Activated CD8-positive, alpha-beta T cell treated with anti-CD3 and anti-CD28 coated beads, Interleukin-2, amount 10 ng/mL, durations not matched to agents 7 days and 5 days (primary cell): ENCODE measurements at regions not wholly inside any gene's neighbourhood (a gene's known extent, or its start where the extent isn't known, plus 50 kb on each side); places are given as distances from the start of the nearest gene placed in this dataset.
"Not testable (repeated sequence)": the region's sequence is repeated elsewhere in the genome, so short reads cannot be mapped to it uniquely, and the experiment has no call there.

ENCODE experiments used
- ATAC-seq: fragments of 150-1000 bp; cut with Tn5 transposase; one replicate; pipeline ENCODE4 v1.10.0; 2021; ENCODE audit warnings: moderate library complexity
- CTCF ChIA-PET: fragments of 350-600 bp; sonication (Branson Sonifier 250); formaldehyde crosslinking; loops from one replicate; lab custom pipeline; 2021; ENCODE audit warnings: antibody characterized with exemption; lab: Charles Lee
- POLR2A ChIA-PET: fragments of 350-600 bp; sonication (Branson Sonifier 250); formaldehyde crosslinking; loops from one replicate; lab custom pipeline; 2021; ENCODE audit warnings: antibody characterized with exemption; lab: Charles Lee
- DNase-seq: peaks from one replicate; pipeline ENCODE4 v3.0.0-alpha.2; 2020
- H3K27ac Mint-ChIP-seq: one replicate; pipeline ENCODE4 v1.8.0; 2021; ENCODE audit warnings: mild to moderate bottlenecking, mixed read lengths
- H3K27me3 Mint-ChIP-seq: one replicate; pipeline ENCODE4 v1.8.0; 2021; ENCODE audit warnings: low read depth, mixed read lengths
- H3K36me3 Mint-ChIP-seq: one replicate; pipeline ENCODE4 v1.8.0; 2021; ENCODE audit warnings: low read depth, mixed read lengths
- H3K4me1 Mint-ChIP-seq: one replicate; pipeline ENCODE4 v1.8.0; 2021; ENCODE audit warnings: low read depth, mixed read lengths
- H3K4me3 Mint-ChIP-seq: one replicate; pipeline ENCODE4 v1.8.0; 2021; ENCODE audit warnings: mild to moderate bottlenecking, mixed read lengths
- H3K9me3 Mint-ChIP-seq: one replicate; pipeline ENCODE4 v1.8.0; 2022; ENCODE audit warnings: mixed read lengths; ENCODE audit not compliant: insufficient read depth

DNA sequence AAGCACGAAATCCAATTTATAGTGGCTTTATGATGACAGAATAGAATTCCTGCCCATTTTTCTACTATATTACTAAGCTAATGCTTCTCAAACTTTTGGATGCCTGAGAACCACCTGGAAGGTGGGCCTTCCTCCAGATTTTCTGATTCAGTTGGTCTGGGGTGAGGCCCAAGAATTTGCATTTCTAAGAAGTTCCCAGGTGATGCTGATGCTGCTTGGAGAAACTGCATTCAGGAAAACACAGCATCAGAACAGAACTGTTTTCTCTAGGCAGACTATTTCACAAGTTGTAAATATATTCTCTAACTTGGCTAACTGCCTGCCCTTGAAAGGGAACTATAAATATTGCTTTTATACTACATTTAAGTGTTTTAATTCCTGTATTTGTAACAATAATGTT, 644.9 kb upstream of the DPPA4 start:
- Mint-ChIP-seq H3K27ac (no peak overlapping the region), H3K36me3 (no peaks in the 10 kb centered on the region), H3K9me3 (no peaks in the 10 kb centered on the region), H3K4me1 (no peaks in the 10 kb centered on the region), H3K4me3 (no peak overlapping the region), H3K27me3 (no peaks in the 10 kb centered on the region)
- CTCF ChIA-PET: no interaction called here
- DNase-seq (no peak), ATAC-seq (no peak)
- POLR2A ChIA-PET: no interaction called here

DNA sequence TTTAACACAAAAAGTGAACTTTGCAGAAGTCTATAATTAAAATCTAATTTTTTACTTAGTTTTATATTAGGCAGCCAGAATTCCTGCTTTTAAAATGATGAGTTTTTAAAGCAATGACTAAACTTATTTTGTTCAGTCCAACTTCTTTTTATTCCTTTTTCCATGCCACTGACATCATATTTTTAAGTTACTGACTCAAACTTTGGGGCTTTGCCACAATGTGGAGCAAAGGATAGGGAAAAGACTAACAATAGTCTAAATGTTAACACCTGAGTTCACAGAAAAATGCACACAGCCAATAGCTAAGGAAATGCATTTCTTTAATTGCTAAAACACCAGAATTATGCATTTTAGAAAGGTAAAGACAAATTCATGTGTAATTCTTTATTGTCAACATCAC, 647.6 kb upstream of the DPPA4 start:
- Mint-ChIP-seq H3K9me3 (no peaks in the 10 kb centered on the region), H3K4me3 (no peak overlapping the region), H3K4me1 (no peaks in the 10 kb centered on the region), H3K27me3 (no peaks in the 10 kb centered on the region), H3K27ac (no peak overlapping the region), H3K36me3 (no peaks in the 10 kb centered on the region)
- no peak for DNase-seq
- POLR2A ChIA-PET: no interaction called here
- CTCF ChIA-PET: no interaction called here
- ATAC-seq: no peak

- H3K27ac Mint-ChIP-seq: no peak overlapping the region
- H3K4me1 Mint-ChIP-seq: no peaks in the 10 kb centered on the region
- no peak for ATAC-seq
- POLR2A ChIA-PET: no interaction called here
- no peak for DNase-seq
- CTCF ChIA-PET: no interaction called here
- H3K27me3 Mint-ChIP-seq: no peaks in the 10 kb centered on the region
- no peaks in the 10 kb centered on the region for H3K36me3 Mint-ChIP-seq
- no peak overlapping the region for H3K4me3 Mint-ChIP-seq
- no peaks in the 10 kb centered on the region for H3K9me3 Mint-ChIP-seq
Measured at GRCh38 chr3:109985943-109986555, 648.7 kb upstream of the DPPA4 start.

- no peaks in the 10 kb centered on the region for H3K36me3 Mint-ChIP-seq
- no peaks in the 10 kb centered on the region for H3K27me3 Mint-ChIP-seq
- no peak for ATAC-seq
- H3K9me3 Mint-ChIP-seq: no peaks in the 10 kb centered on the region
- ChIA-PET CTCF (no interaction called here), POLR2A (no interaction called here)
- H3K27ac Mint-ChIP-seq: no peak overlapping the region
- no peak for DNase-seq
- H3K4me1 Mint-ChIP-seq: no peaks in the 10 kb centered on the region
- H3K4me3 Mint-ChIP-seq: no peak overlapping the region
Measured at GRCh38 chr3:109994853-109995252, 657.5 kb upstream of the DPPA4 start.

DNA sequence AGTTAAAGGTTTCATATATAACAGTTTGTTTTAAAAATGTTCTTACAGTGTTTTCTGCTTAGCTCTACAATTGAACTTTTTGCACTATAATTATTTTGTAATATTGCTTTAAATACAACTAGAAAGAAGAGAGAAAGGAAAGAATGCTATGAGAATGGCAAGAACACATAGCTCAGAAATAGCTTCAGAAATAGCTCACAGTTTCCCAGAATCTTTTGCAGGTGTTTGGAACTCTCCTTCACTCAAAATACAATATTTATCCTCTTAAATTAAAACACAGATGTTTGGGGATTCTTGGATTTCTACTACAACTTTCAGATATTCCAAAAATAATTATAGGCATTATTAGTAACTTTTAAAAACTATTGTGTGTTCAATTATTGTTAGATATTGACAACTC, 658.0 kb upstream of the DPPA4 start:
- Mint-ChIP-seq H3K4me1 (no peaks in the 10 kb centered on the region), H3K4me3 (no peak overlapping the region), H3K27me3 (no peaks in the 10 kb centered on the region), H3K9me3 (no peaks in the 10 kb centered on the region), H3K27ac (no peak overlapping the region), H3K36me3 (no peaks in the 10 kb centered on the region)
- POLR2A ChIA-PET: no interaction called here
- ATAC-seq (no peak), DNase-seq (no peak)
- CTCF ChIA-PET: no interaction called here

- peaks cover 11% of the 10 kb centered on the region for H3K9me3 Mint-ChIP-seq
- ATAC-seq, CTCF ChIA-PET, H3K36me3 Mint-ChIP-seq, H3K4me1 Mint-ChIP-seq, H3K27ac Mint-ChIP-seq, H3K27me3 Mint-ChIP-seq, DNase-seq, H3K4me3 Mint-ChIP-seq, POLR2A ChIA-PET: not testable (repeated sequence)
Measured at GRCh38 chr3:110001905-110002304, 664.6 kb upstream of the DPPA4 start.

DNA sequence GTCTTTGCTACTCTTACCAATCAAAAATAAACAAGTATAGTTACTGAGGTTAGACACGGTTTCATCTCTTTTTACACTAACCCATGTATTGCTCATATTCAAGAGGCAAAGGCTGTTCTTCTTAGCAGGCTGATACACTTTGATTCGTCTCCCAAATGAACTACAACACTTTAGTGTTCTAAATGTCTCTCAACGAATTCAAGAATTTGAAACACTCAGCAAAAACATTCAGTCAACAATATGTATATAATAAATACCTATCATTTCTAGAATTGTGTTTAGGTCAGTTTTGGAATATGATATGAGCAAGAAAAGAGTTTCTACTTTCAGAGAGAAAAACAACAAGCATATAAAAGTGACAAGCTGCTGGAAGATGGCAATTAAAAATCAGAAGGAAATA, 669.6 kb upstream of the DPPA4 start:
- DNase-seq (no peak), ATAC-seq (no peak)
- CTCF ChIA-PET: no interaction called here
- Mint-ChIP-seq H3K4me3 (no peak overlapping the region), H3K27ac (no peak overlapping the region), H3K27me3 (no peaks in the 10 kb centered on the region), H3K36me3 (no peaks in the 10 kb centered on the region), H3K9me3 (peaks cover 6% of the 10 kb centered on the region), H3K4me1 (no peaks in the 10 kb centered on the region)
- POLR2A ChIA-PET: no interaction called here

- Mint-ChIP-seq H3K27ac (no peak overlapping the region), H3K4me1 (no peaks in the 10 kb centered on the region), H3K9me3 (no peaks in the 10 kb centered on the region), H3K27me3 (no peaks in the 10 kb centered on the region), H3K4me3 (no peak overlapping the region), H3K36me3 (no peaks in the 10 kb centered on the region)
- POLR2A ChIA-PET: no interaction called here
- no peak for DNase-seq
- CTCF ChIA-PET: no interaction called here
- ATAC-seq: no peak
Measured at GRCh38 chr3:110015231-110015963, 678.1 kb upstream of the DPPA4 start.

DNA sequence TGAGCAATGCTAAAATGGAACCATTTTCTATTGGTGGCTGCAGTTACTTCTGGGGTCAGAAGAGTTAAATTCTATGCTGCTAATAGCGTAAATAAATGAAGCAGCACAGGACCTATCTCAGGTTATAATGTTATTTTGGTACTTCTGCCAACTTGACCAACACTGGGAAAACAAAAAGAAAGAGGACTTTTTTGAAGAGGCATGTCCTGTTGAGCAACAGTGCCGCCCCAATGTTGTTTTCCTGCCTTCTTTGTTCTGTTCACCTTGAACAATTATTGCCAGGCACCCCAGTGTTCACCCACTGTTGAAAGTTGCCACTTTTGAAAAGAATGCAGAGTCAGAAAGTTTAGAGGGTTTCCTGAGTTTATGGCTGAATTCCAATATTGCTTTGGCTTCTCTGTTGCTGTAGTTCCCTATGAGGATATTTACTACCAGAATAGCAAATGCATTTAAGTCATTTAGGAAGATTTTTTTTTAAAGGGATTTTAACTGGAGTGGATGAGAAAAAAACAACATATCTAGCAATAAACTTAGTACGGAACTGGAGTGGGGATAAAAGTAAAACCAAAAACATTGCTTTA, 679.0 kb upstream of the DPPA4 start:
- Mint-ChIP-seq H3K4me1 (no peaks in the 10 kb centered on the region), H3K4me3 (no peak overlapping the region), H3K27ac (no peak overlapping the region), H3K36me3 (no peaks in the 10 kb centered on the region), H3K9me3 (no peaks in the 10 kb centered on the region), H3K27me3 (no peaks in the 10 kb centered on the region)
- ChIA-PET CTCF (no interaction called here), POLR2A (no interaction called here)
- ATAC-seq: no peak
- no peak for DNase-seq

DNA sequence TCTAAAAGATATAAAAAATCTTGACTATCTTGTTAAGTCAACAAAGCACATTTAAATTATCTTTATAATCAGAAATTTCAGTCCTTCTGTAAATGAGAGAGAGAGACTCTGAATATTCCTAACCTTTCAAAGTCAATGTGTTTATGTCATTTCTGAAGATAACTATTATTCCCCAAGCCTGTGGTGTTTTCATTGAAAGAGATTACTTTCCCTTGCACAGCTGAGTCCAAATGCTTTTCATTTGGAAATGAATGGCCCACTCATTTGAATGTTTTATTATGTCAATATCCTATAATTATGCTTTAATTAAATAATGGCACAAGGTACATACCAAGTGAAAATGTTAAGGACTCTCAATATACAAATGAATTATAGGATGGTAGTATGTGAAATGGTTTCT, 680.0 kb upstream of the DPPA4 start:
- POLR2A ChIA-PET: no interaction called here
- no peak overlapping the region for H3K27ac Mint-ChIP-seq
- H3K27me3 Mint-ChIP-seq: no peaks in the 10 kb centered on the region
- H3K4me1 Mint-ChIP-seq: no peaks in the 10 kb centered on the region
- CTCF ChIA-PET: no interaction called here
- H3K36me3 Mint-ChIP-seq: no peaks in the 10 kb centered on the region
- ATAC-seq: no peak
- no peaks in the 10 kb centered on the region for H3K9me3 Mint-ChIP-seq
- no peak for DNase-seq
- H3K4me3 Mint-ChIP-seq: no peak overlapping the region

GRCh38 chr3:110021659-110022058, 684.3 kb upstream of the DPPA4 start:
- H3K36me3 Mint-ChIP-seq: no peaks in the 10 kb centered on the region
- H3K27ac Mint-ChIP-seq: no peak overlapping the region
- ChIA-PET CTCF (no interaction called here), POLR2A (no interaction called here)
- no peak for DNase-seq
- H3K9me3 Mint-ChIP-seq: peaks cover 12% of the 10 kb centered on the region
- no peaks in the 10 kb centered on the region for H3K4me1 Mint-ChIP-seq
- no peak for ATAC-seq
- H3K4me3 Mint-ChIP-seq: no peak overlapping the region
- no peaks in the 10 kb centered on the region for H3K27me3 Mint-ChIP-seq

- H3K9me3 Mint-ChIP-seq: peaks cover 12% of the 10 kb centered on the region
- H3K27ac Mint-ChIP-seq, POLR2A ChIA-PET, H3K27me3 Mint-ChIP-seq, DNase-seq, H3K36me3 Mint-ChIP-seq, CTCF ChIA-PET, H3K4me3 Mint-ChIP-seq, ATAC-seq, H3K4me1 Mint-ChIP-seq: not testable (repeated sequence)
Measured at GRCh38 chr3:110023022-110023421, 685.7 kb upstream of the DPPA4 start.
